HepG2 (cell line): ENCODE measurements at regions not wholly inside any gene's neighbourhood (a gene's known extent, or its start where the extent isn't known, plus 50 kb on each side); places are given as distances from the start of the nearest gene placed in this dataset.

ENCODE experiments used
- ARID5B ChIP-seq: IDR thresholded peaks from 2 replicates; pipeline ENCODE4 v1.4.0; 2020; ENCODE audit warnings: mild to moderate bottlenecking, missing genetic modification reagents
- DBP ChIP-seq: sonication (generic); formaldehyde crosslinking; IDR thresholded peaks from 2 replicates; pipeline ENCODE4 v1.4.0; 2020; ENCODE audit warnings: missing genetic modification reagents; ENCODE audit errors: not compliant biosample characterization
- FOXP1 ChIP-seq, 2 experiments: fragments of 450-650 bp in 1 of 2; IDR thresholded peaks; 2 replicates each; pipeline ENCODE4 v1.6.1; 2017 to 2018; ENCODE audit warnings: antibody characterized with exemption in 1 of 2
- GATAD2A ChIP-seq: IDR thresholded peaks from 2 replicates; pipeline ENCODE4 v1.6.1; 2016
- HINFP ChIP-seq: sonication (generic); formaldehyde crosslinking; IDR thresholded peaks from 2 replicates; pipeline ENCODE4 v1.4.0; 2020; ENCODE audit warnings: low read depth, mild to moderate bottlenecking, missing genetic modification reagents
- HNF4A ChIP-seq: sonication (generic); formaldehyde crosslinking; IDR thresholded peaks from 2 replicates; pipeline ENCODE4 v1.4.0; 2020; ENCODE audit warnings: missing genetic modification reagents
- IRF2 ChIP-seq: IDR thresholded peaks from 2 replicates; pipeline ENCODE4 v1.6.1; 2018; ENCODE audit warnings: missing genetic modification reagents, missing compliant biosample characterization
- JUND ChIP-seq: sonication (generic); formaldehyde crosslinking; IDR thresholded peaks from 2 replicates; pipeline ENCODE4 v1.8.0; 2022; ENCODE audit warnings: mild to moderate bottlenecking, missing genetic modification reagents
- MED8 ChIP-seq: sonication (generic); formaldehyde crosslinking; IDR thresholded peaks from 2 replicates; pipeline ENCODE4 v1.8.1; 2023; ENCODE audit warnings: mild to moderate bottlenecking, missing genetic modification reagents; ENCODE audit not compliant: insufficient replicate concordance
- NFKBIZ ChIP-seq: IDR thresholded peaks from 2 replicates; pipeline ENCODE4 v1.6.1; 2018; ENCODE audit warnings: missing genetic modification reagents, missing compliant biosample characterization
- PTBP1 ChIP-seq: fragments of 200-400 bp; formaldehyde crosslinking; IDR thresholded peaks from 2 replicates; pipeline ENCODE4 v1.6.1; 2018; ENCODE audit warnings: low read length, low read depth; ENCODE audit not compliant: poor library complexity, severe bottlenecking
- RARA ChIP-seq: IDR thresholded peaks from 2 replicates; pipeline ENCODE4 v1.6.1; 2016; ENCODE audit warnings: missing genetic modification reagents, missing compliant biosample characterization
- RXRA ChIP-seq: sonication (generic); formaldehyde crosslinking; IDR thresholded peaks from 2 replicates; pipeline ENCODE4 v1.5.1; 2020; ENCODE audit warnings: missing genetic modification reagents
- SOX5 ChIP-seq: IDR thresholded peaks from 2 replicates; pipeline ENCODE4 v1.6.1; 2016; ENCODE audit warnings: borderline replicate concordance
- WIZ ChIP-seq: sonication (generic); formaldehyde crosslinking; IDR thresholded peaks from 2 replicates; pipeline ENCODE4 v1.5.1; 2020; ENCODE audit warnings: mild to moderate bottlenecking, missing genetic modification reagents
- YY1 ChIP-seq: IDR thresholded peaks from 2 replicates; pipeline ENCODE4 v1.6.1; 2011; ENCODE audit warnings: low read length, low read depth, moderate library complexity, mild to moderate bottlenecking; ENCODE audit not compliant: insufficient read depth, insufficient replicate concordance
- ZBTB38 ChIP-seq: sonication (generic); formaldehyde crosslinking; IDR thresholded peaks from 2 replicates; pipeline ENCODE4 v1.5.1; 2020; ENCODE audit warnings: mild to moderate bottlenecking, missing genetic modification reagents
- ZFX ChIP-seq: sonication (generic); formaldehyde crosslinking; IDR thresholded peaks from 2 replicates; pipeline ENCODE4 v1.4.0; 2020; ENCODE audit warnings: mild to moderate bottlenecking, low read depth, missing genetic modification reagents, moderate library complexity
- ZMYM4 ChIP-seq: sonication (generic); formaldehyde crosslinking; IDR thresholded peaks from 2 replicates; pipeline ENCODE4 v1.8.1; 2023; ENCODE audit warnings: mild to moderate bottlenecking, missing genetic modification reagents
- ZNF124 ChIP-seq: sonication (generic); formaldehyde crosslinking; IDR thresholded peaks from 2 replicates; pipeline ENCODE4 v1.4.0; 2020; ENCODE audit warnings: missing genetic modification reagents
- ZNF431 ChIP-seq: sonication (generic); formaldehyde crosslinking; IDR thresholded peaks from 2 replicates; pipeline ENCODE4 v1.9.0; 2022; ENCODE audit warnings: missing genetic modification reagents, low read depth, mild to moderate bottlenecking, borderline replicate concordance
- ZNF614 ChIP-seq: IDR thresholded peaks from 2 replicates; pipeline ENCODE4 v1.6.1; 2018; ENCODE audit warnings: missing biosample characterization, missing genetic modification reagents, inconsistent platforms, borderline replicate concordance
- TF ChIP-seq, protein P1 (sequence below): sonication (generic); formaldehyde crosslinking; IDR thresholded peaks from 2 replicates; pipeline ENCODE4 v1.5.0; 2020; ENCODE audit warnings: missing genetic modification reagents, mild to moderate bottlenecking, borderline replicate concordance

DNA sequence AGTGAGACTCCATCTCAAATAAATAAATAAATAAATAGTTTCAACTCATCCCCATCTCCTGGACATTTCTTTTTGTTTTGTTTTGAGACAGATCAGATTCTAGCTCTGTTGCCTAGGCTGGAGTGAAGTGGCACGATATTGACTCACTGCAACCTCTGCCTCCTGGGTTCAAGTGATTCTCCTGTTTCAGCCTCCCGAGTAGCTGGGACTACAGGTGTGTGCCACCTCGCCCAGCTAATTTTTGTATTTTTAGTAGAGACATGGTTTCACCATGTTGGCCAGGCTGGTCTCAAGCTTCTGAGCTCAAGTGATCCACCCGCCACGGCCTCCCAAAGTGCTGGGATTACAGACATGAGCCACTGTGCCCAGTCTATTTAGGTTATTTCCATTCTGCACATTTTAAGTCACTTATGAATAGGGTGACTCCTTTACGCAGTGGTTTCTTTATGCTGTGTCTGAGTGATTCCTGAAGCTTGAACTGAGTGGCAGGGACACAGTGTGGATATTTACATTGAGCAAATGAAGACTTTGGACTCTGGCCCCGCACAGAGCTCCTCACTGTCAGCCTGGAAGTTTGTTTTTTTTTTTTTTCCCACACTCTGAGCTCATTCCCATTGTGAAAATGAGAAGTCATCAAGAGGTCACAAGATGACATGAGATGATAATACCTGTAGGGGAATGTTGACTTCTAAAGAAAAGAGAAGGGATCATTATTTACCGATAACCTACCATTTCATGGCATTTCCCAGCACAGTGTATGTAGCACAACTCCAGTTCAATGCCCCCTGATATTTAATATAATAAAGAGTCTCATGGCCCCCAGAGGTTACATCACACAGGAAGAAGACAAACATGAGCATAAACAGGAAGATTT, 72.6 kb downstream of the TBX3 start (continued):
- TF ChIP-seq DBP (CRISPR knock-in tag) (peak; percentile 20), ZNF431 (no peak), PTBP1 (no peak), ARID5B (CRISPR knock-in tag) (peak; percentile 91), HINFP (CRISPR knock-in tag) (no peak), ZNF614 (CRISPR knock-in tag) (peak; percentile 76; the same call in 1 of the 2 replicates), HNF4A (CRISPR knock-in tag) (peak; percentile 97), IRF2 (CRISPR knock-in tag) (peak; percentile 66; the same call in 1 of the 2 replicates), ZMYM4 (CRISPR knock-in tag) (peak; percentile 61; the same call in 1 of the 2 replicates), MED8 (peak; percentile 55), FOXP1 (IDR thresholded peaks at IDR 0.05) (no peak; the same call in 1 of the 2 replicates), FOXP1 (CRISPR knock-in tag; IDR thresholded peaks at IDR 0.05) (peak; percentile 75; the same call in 1 of the 2 replicates), SOX5 (CRISPR knock-in tag) (peak; percentile 96), YY1 (no peak), ZFX (CRISPR knock-in tag) (no peak), ZBTB38 (CRISPR knock-in tag) (no peak), ZNF124 (CRISPR knock-in tag) (no peak), RARA (peak; percentile 100), GATAD2A (CRISPR knock-in tag) (peak; percentile 81), RXRA (CRISPR knock-in tag) (peak; percentile 95; the same call in 1 of the 2 replicates), JUND (CRISPR knock-in tag) (peak; percentile 19; the same call in 1 of the 2 replicates), WIZ (CRISPR knock-in tag) (no peak), NFKBIZ (CRISPR knock-in tag) (no peak)
- TF ChIP-seq, protein P1, sequence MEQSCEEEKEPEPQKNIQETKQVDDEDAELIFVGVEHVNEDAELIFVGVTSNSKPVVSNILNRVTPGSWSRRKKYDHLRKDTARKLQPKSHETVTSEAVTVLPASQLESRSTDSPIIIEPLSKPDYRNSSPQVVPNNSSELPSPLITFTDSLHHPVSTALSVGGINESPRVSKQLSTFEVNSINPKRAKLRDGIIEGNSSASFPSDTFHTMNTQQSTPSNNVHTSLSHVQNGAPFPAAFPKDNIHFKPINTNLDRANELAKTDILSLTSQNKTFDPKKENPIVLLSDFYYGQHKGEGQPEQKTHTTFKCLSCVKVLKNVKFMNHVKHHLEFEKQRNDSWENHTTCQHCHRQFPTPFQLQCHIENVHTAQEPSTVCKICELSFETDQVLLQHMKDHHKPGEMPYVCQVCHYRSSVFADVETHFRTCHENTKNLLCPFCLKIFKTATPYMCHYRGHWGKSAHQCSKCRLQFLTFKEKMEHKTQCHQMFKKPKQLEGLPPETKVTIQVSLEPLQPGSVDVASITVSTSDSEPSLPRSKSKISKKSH (CRISPR knock-in tag): no peak
